SK-N-SH (cell line): ENCODE measurements at regions not wholly inside any gene's neighbourhood (a gene's known extent, or its start where the extent isn't known, plus 50 kb on each side); places are given as distances from the start of the nearest gene placed in this dataset.

Experiments used
- CTCF ChIA-PET: fragments of 300-600, 350-600 bp; formaldehyde crosslinking; extraction: SDS; loops from one replicate; lab custom pipeline; 2021; lab: Yijun Ruan, JAX
- POLR2A ChIA-PET: fragments of 350-600 bp; sonication (Branson Sonifier 250); formaldehyde crosslinking; extraction: SDS; loops from one replicate; lab custom pipeline; 2020; ENCODE audit warnings: antibody characterized with exemption, inconsistent platforms; lab: Yijun Ruan, JAX
- DNase-seq: peaks from one replicate; pipeline ENCODE4 v3.0.0; 2012
- H2AFZ ChIP-seq: fragments of 200-600 bp; sonication (generic); 2 replicates; pipeline ENCODE4 v1.8.1; 2016; ENCODE audit warnings: antibody characterized with exemption, mild to moderate bottlenecking, low read depth
- H3F3A ChIP-seq: fragments of 200-600 bp; sonication (generic); replicated peaks from 2 replicates; pipeline ENCODE3; 2016; ENCODE audit warnings: antibody characterized with exemption, mild to moderate bottlenecking; ENCODE audit not compliant: insufficient read depth
- H3K27ac ChIP-seq, 2 experiments: fragments of 200-500 bp in 1 of 2; fragments of 200-600 bp in 1 of 2; sonication (Bioruptor generic) in 1 of 2; sonication (generic), shearing (Covaris generic) in 1 of 2; 2 replicates each; pipeline versions ENCODE4 v1.5.1 to v1.6.1; 2014 to 2016; ENCODE audit warnings: low read depth in 2 of 2, inconsistent platforms in 1 of 2, low read length in 1 of 2, mild to moderate bottlenecking in 1 of 2, mixed read lengths in 1 of 2
- H3K27me3 ChIP-seq: fragments of 200-600 bp; sonication (generic), shearing (Covaris generic); 2 replicates; pipeline ENCODE4 v1.6.1; 2016; ENCODE audit warnings: mixed run types; ENCODE audit not compliant: insufficient read depth
- H3K36me3 ChIP-seq, 2 experiments: fragments of 200-500 bp in 1 of 2; fragments of 200-600 bp in 1 of 2; sonication (Bioruptor generic) in 1 of 2; sonication (generic) in 1 of 2; replicated peaks in 1 of 2; 2 replicates each; pipeline versions ENCODE3 to v1.5.1; 2014 to 2016; ENCODE audit warnings: low read length in 1 of 2, mild to moderate bottlenecking in 1 of 2; ENCODE audit not compliant: insufficient read depth in 2 of 2, control insufficient read depth in 1 of 2
- H3K4me1 ChIP-seq, 2 experiments: fragments of 200-500 bp in 1 of 2; fragments of 200-600 bp in 1 of 2; sonication (Bioruptor generic) in 1 of 2; sonication (generic), shearing (Covaris generic) in 1 of 2; 2 replicates each; pipeline versions ENCODE4 v1.5.1 to v1.6.1; 2014 to 2016; ENCODE audit warnings: low read depth in 1 of 2, low read length in 1 of 2, mixed run types in 1 of 2; ENCODE audit not compliant: insufficient read depth in 2 of 2, control insufficient read depth in 1 of 2
- H3K4me2 ChIP-seq: fragments of 200-600 bp; sonication (generic), shearing (Covaris generic); 2 replicates; pipeline ENCODE4 v1.6.1; 2017; ENCODE audit warnings: mixed run types
- H3K4me3 ChIP-seq, 2 experiments: fragments of 200-500 bp in 1 of 2; fragments of 200-600 bp in 1 of 2; sonication (Bioruptor generic) in 1 of 2; sonication (generic), shearing (Covaris generic) in 1 of 2; 2 replicates each; pipeline versions ENCODE4 v1.5.1 to v1.8.1; 2014 to 2016; ENCODE audit warnings: low read depth in 2 of 2, inconsistent platforms in 1 of 2, low read length in 1 of 2, mild to moderate bottlenecking in 1 of 2, mixed read lengths in 1 of 2, moderate library complexity in 1 of 2
- H3K79me2 ChIP-seq: fragments of 200-600 bp; sonication (generic); 2 replicates; pipeline ENCODE4 v1.8.1; 2017; ENCODE audit warnings: mild to moderate bottlenecking; ENCODE audit not compliant: insufficient read depth
- H3K9ac ChIP-seq: fragments of 200-600 bp; sonication (generic); 2 replicates; pipeline ENCODE4 v1.6.1; 2017; ENCODE audit warnings: mixed run types
- H3K9me2 ChIP-seq: fragments of 200-600 bp; sonication (generic); 2 replicates; pipeline ENCODE4 v1.6.1; 2017; ENCODE audit warnings: mixed run types
- H3K9me3 ChIP-seq: fragments of 200-600 bp; sonication (generic); 2 replicates; pipeline ENCODE4 v1.6.1; 2017; ENCODE audit warnings: mixed run types, mild to moderate bottlenecking, moderate library complexity
- H4K20me1 ChIP-seq: fragments of 200-600 bp; sonication (generic); 2 replicates; pipeline ENCODE4 v1.6.1; 2017; ENCODE audit warnings: mild to moderate bottlenecking, mixed run types; ENCODE audit not compliant: insufficient read depth
- CTCF ChIP-seq: fragments of 200-600 bp; sonication (generic); IDR thresholded peaks from 2 replicates; pipeline ENCODE4 v1.6.1; 2017; ENCODE audit warnings: antibody characterized with exemption, mild to moderate bottlenecking, moderate library complexity
- ELF1 ChIP-seq: IDR thresholded peaks from 2 replicates; pipeline ENCODE4 v1.4.0; 2012
- EP300 ChIP-seq, 2 experiments: IDR thresholded peaks; 2 replicates each; pipeline versions ENCODE4 v1.4.0 to v1.6.1; 2012; ENCODE audit warnings: borderline replicate concordance in 1 of 2, low read depth in 1 of 2, low read length in 1 of 2
- EZH2phosphoT487 ChIP-seq: fragments of 200-600 bp; sonication (generic); IDR thresholded peaks from 2 replicates; pipeline ENCODE4 v1.6.1; 2017; ENCODE audit warnings: low read depth, mixed run types, mild to moderate bottlenecking, antibody characterized with exemption, moderate library complexity, borderline replicate concordance
- FOXJ3 ChIP-seq: sonication (generic); formaldehyde crosslinking; IDR thresholded peaks from 2 replicates; pipeline ENCODE4 v1.5.1; 2020; ENCODE audit warnings: mild to moderate bottlenecking, missing genetic modification reagents
- GATA2 ChIP-seq: sonication (generic); formaldehyde crosslinking; IDR thresholded peaks from 2 replicates; pipeline ENCODE4 v1.5.0; 2020; ENCODE audit warnings: mild to moderate bottlenecking, missing genetic modification reagents
- IRF3 ChIP-seq: fragments of 150-350 bp; IDR thresholded peaks from 2 replicates; pipeline ENCODE4 v1.6.1; 2016; ENCODE audit warnings: mild to moderate bottlenecking, low read depth, low read length
- JUND ChIP-seq: IDR thresholded peaks from 2 replicates; pipeline ENCODE4 v1.4.0; 2012
- MAX ChIP-seq: IDR thresholded peaks from 2 replicates; pipeline ENCODE4 v1.4.0; 2012; ENCODE audit warnings: low read depth
- MXI1 ChIP-seq: IDR thresholded peaks from 2 replicates; pipeline ENCODE4 v1.6.1; 2012; ENCODE audit warnings: mild to moderate bottlenecking, low read depth, low read length, improper control_type of control experiment
- RCOR1 ChIP-seq: fragments of 150-350 bp; IDR thresholded peaks from 2 replicates; pipeline ENCODE4 v1.6.1; 2017; ENCODE audit warnings: antibody characterized with exemption, low read length
- RFX5 ChIP-seq: IDR thresholded peaks from 2 replicates; pipeline ENCODE4 v1.6.1; 2012; ENCODE audit warnings: mild to moderate bottlenecking, improper control_type of control experiment, low read length
- USF1 ChIP-seq: IDR thresholded peaks from 2 replicates; pipeline ENCODE4 v1.4.0; 2012; ENCODE audit warnings: low read depth, borderline replicate concordance
- YY1 ChIP-seq: IDR thresholded peaks from 2 replicates; pipeline ENCODE4 v1.4.0; 2012; ENCODE audit warnings: low read depth, mild to moderate bottlenecking
- WGBS: methylation state at CpG from one replicate; pipeline ENCODE4 v1.1.6; 2017; ENCODE audit warnings: low lambda C conversion rate; 5-methylcytosine and 5-hydroxymethylcytosine counted together

- H3F3A ChIP-seq, result no peaks in the 10 kb centered on the region
- 32% methylated on average over 3 of the region's 3 CpGs for whole genome bisulfite sequencing
- CTCF ChIA-PET, result no interaction called here
- H3K4me2 ChIP-seq, result no peak overlapping the region
- no peak overlapping the region for H3K9ac ChIP-seq
- H2AFZ ChIP-seq, result no peak overlapping the region
- no peak overlapping the region for H3K27ac ChIP-seq
- H3K9me3 ChIP-seq, result peaks cover 7% of the 10 kb centered on the region; the same call in 1 of the 2 replicates
- no peaks in the 10 kb centered on the region for H3K36me3 ChIP-seq
- no peaks in the 10 kb centered on the region for H4K20me1 ChIP-seq
- H3K27me3 ChIP-seq, result no peaks in the 10 kb centered on the region
- H3K4me1 ChIP-seq, result no peaks in the 10 kb centered on the region; a peak in 1 of 4 replicates
- no peak overlapping the region for H3K4me3 ChIP-seq
- no peak for TF ChIP-seq ELF1
- TF ChIP-seq USF1, result no peak
- no peak for TF ChIP-seq YY1
- no peak for TF ChIP-seq MAX
- TF ChIP-seq GATA2 (CRISPR knock-in tag), result peak; percentile 72
- no peak for TF ChIP-seq MXI1
- peak in 1 of 2 experiments; percentile 52; a peak in 1 of 4 replicates for TF ChIP-seq EP300 (IDR thresholded peaks at IDR 0.05; ENCODE audit: borderline replicate concordance in 1 of 2, low read depth in 1 of 2, low read length in 1 of 2)
- TF ChIP-seq RCOR1, result no peak
- TF ChIP-seq JUND, result no peak
- no peak for TF ChIP-seq RFX5
- POLR2A ChIA-PET, result no interaction called here
- no peaks in the 10 kb centered on the region for H3K9me2 ChIP-seq
- H3K79me2 ChIP-seq, result no peaks in the 10 kb centered on the region
- no peak for DNase-seq
Observed at GRCh38 chr7:68642727-68643126, 955.5 kb upstream of the AUTS2 start.

- WGBS, result 49% methylated on average over 1 of the region's 1 CpG
- ChIA-PET POLR2A (no interaction called here), CTCF (no interaction called here)
- no peak for TF ChIP-seq MAX
- TF ChIP-seq RCOR1, result no peak
- TF ChIP-seq EP300 (IDR thresholded peaks at IDR 0.05; ENCODE audit: borderline replicate concordance in 1 of 2, low read depth in 1 of 2, low read length in 1 of 2), result peak in 1 of 2 experiments; percentile 45; a peak in 1 of 4 replicates
- peak; percentile 56 for TF ChIP-seq GATA2 (CRISPR knock-in tag)
- Histone ChIP-seq H3K9me2 (no peaks in the 10 kb centered on the region), H3F3A (no peaks in the 10 kb centered on the region), H3K36me3 (no peaks in the 10 kb centered on the region), H2AFZ (no peak overlapping the region), H3K9me3 (no peaks in the 10 kb centered on the region), H3K4me2 (no peak overlapping the region), H3K27ac (peak overlapping the region in 1 of 2 experiments; percentile 4; a peak in 1 of 4 replicates), H3K4me3 (no peak overlapping the region), H3K4me1 (peaks cover 0 to 3% of the 10 kb centered on the region in 2 experiments; a peak in 1 of 4 replicates), H3K27me3 (no peaks in the 10 kb centered on the region), H4K20me1 (no peaks in the 10 kb centered on the region), H3K9ac (no peak overlapping the region), H3K79me2 (no peaks in the 10 kb centered on the region)
- peak; percentile 44 for DNase-seq
Observed at GRCh38 chr7:68663392-68663791, 934.9 kb upstream of the AUTS2 start.

GRCh38 chr7:68671046-68671445, 927.2 kb upstream of the AUTS2 start:
- H3K36me3 ChIP-seq, result no peaks in the 10 kb centered on the region
- no peak overlapping the region for H2AFZ ChIP-seq
- H3K4me3 ChIP-seq, result no peak overlapping the region
- no peaks in the 10 kb centered on the region for H3K79me2 ChIP-seq
- no peaks in the 10 kb centered on the region for H3F3A ChIP-seq
- TF ChIP-seq RCOR1 (no peak), EZH2phosphoT487 (no peak), CTCF (no peak), FOXJ3 (CRISPR knock-in tag) (no peak), IRF3 (no peak)
- 59% methylated on average over 2 of the region's 2 CpGs for WGBS
- H3K9me3 ChIP-seq, result no peaks in the 10 kb centered on the region
- ChIA-PET CTCF (no interaction called here), POLR2A (no interaction called here)
- H3K4me2 ChIP-seq, result no peak overlapping the region
- H3K27ac ChIP-seq, result no peak overlapping the region
- H3K9me2 ChIP-seq, result no peaks in the 10 kb centered on the region
- no peaks in the 10 kb centered on the region for H4K20me1 ChIP-seq
- no peaks in the 10 kb centered on the region for H3K27me3 ChIP-seq
- DNase-seq, result no peak
- peaks cover 0 to 3% of the 10 kb centered on the region in 2 experiments; a peak in 1 of 4 replicates for H3K4me1 ChIP-seq
- H3K9ac ChIP-seq, result no peak overlapping the region
